ENCODE measurements at regions not wholly inside any gene's neighbourhood (a gene's known extent, or its start where the extent isn't known, plus 50 kb on each side); places are given as distances from the start of the nearest gene placed in this dataset.

DNA sequence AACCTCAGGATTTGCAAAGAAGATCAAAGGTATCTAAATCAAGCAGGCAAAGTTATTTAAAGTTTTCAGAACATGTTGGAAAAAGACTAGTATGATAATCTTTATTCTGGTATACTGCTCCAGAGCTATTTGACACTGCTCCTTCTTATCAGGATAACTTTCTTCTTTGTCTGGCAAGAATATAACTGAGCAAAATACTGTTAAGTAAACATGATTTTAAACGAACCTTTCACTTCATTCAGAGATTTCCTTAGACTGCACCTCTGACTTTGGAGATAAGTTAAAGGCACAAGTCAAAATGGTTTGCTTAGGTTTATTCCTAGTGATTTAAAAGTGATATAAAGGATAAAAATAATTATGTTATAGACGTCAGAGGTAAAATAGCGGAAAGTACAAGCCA is 103.9 kb upstream of the CCDC190 start:
- no peak for DNase-seq

DNA sequence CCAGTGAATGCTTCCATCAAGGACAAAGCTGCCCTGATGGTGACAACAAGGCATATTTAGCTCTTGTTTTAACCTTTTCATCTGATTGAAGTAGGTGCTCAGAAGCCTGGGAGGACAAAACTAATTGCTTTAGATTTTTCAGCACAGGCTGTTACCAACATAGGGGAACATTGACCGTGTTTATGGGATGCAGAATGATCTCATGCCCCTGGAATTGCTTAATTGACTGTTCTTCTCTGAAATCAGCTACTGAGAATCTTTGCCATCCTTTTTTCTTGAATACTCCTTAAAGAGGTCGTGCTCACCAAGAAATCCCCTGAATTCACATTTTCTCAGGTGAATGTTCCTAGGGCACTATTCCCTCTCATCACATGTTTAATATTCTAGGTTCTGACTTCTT is 95.9 kb upstream of the CCDC190 start:
- DNase-seq = no peak

DNA sequence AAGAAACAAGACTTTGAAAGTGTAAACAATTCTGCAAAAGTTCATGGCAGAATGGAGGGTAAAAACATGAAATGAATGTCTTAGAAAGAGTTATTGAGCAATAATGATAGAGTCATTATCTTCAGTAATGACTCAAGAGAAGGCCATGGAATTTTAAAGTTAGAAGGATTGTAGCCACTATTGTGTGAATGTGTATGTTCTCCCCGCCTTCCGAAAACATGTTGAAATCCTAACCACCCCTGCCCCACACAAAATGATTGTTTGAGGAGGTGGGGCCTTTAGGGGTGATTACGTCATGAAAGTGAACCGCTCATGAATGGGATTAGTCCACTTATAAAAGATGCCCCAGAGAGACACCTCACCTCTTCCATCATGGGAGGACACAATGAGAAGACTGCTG is 93.8 kb upstream of the CCDC190 start:
- no peak for DNase-seq

DNA sequence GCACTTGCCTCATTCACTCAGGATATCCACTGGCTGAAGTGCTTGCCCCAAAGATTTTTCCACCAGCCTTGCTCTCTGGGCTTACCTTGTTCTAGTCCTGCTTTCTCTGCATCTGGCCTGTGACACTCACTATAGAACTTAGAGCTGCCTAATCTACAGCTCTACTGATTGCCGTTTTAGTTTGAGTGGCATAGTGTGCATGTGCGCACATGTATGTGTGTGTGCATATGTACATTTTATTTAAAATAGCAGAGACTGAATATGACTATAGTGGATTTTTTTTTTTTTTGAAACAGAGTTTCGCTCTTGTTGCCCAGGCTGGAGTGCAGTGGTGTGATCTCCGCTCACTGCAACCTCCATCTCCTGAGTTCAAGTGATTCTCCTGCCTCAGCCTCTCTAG is 92.0 kb upstream of the CCDC190 start:
- DNase-seq = no peak

DNA sequence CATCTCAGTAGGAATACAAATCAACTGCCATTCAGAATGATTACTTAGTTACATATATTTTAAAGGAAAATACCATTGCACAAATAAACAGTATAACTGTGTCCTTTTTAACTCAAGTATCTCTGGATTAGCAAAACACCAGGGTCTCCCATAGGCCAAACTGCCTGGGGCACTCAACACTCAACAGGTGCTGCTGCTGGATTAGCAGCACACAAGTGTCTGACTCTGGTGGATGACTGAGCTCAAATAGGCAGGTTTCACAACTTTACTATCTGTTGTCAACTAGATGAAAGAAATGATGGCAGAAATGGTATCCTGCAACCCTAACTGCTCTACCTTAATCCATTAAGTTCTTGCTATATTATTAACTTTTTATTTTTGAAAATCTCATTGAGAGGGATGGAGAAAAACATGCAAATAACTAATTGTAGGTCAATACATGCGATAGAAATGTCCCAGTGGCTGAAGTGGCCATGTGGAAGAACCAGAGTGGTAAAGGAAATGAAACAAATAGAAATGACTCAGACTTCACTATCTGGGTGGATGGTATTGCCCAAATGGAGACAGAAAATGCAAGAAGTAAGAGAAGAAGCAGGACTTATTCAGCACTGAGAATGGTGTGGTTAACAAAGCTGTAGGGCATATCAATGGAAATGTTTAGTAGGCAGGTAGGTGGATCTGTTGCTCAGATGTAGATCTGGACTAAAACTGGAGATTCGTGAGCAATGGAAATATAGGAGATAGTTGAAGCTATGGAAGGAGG is 90.8 kb upstream of the CCDC190 start:
- no peak for DNase-seq

DNA sequence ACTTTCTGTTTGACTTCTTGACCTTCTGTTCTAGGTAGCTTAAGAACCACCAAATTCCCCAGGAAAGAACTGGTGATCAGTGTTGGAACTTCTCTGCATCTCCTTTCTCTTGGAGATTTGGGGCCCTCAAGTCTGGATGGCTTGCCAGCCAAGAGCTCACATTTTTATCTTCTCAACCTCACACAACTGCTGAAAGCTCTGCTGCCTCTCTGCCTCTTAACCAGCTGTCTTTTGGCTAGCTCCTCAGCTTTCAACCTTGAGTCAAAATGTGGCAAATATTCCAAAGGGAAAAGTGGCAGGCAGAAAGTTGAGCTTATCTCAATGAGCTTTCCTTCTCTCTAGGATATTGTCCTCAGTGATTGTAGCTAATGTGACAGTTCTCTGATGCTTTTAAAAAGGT is 89.2 kb upstream of the CCDC190 start:
- DNase-seq = no peak

DNA sequence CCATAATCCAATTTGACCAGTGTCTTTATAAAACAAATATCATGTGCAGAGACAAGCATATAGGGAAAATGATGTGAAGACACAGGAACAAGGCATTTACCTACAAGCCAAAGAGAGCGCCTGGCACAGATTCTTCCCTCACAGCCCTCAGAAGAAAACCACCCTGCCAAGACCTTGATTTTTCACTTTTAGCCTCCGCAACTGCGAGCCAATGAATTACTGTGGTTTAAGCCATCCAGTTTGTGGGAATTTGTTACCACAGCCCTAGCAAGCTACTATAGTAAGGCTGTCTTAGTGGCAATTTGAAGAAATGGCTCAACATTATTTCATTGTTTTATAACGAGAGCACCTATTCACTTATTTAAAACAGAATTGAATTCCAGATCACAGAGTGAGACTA is 85.7 kb upstream of the CCDC190 start:
- no peak for DNase-seq

DNA sequence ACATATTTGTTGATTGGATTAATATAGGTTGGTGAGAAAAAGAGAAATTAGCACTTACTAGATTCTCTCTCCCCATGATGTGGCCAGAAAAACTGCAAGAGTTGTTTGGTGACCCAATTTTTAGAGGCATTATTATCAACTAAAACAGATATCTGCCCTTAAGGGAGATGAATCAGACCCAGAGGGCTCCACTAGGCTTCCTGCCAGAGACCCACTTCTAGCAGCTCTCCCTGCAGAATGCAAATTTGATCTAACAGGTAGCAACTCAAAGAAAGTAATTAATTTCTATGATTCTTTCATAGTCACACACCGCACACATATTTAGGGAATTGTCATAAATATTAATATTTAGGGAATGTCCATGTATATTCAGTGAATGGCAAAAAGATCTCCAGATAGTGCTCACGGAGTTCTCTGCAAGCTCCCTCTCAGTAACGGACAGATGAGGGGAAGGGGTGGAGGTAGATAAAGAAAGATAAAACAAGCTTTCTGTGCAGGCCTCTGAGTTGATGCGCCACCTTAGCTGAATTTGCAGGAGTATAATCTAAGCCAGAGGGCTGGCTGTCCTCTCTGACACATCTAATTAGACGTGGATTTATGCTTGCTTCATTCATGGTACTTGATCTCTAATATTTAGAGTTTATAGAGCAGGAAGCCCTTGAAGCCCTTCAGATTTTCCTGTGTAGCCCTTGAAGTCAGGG is 84.1 kb upstream of the CCDC190 start:
- no peak for DNase-seq

DNA sequence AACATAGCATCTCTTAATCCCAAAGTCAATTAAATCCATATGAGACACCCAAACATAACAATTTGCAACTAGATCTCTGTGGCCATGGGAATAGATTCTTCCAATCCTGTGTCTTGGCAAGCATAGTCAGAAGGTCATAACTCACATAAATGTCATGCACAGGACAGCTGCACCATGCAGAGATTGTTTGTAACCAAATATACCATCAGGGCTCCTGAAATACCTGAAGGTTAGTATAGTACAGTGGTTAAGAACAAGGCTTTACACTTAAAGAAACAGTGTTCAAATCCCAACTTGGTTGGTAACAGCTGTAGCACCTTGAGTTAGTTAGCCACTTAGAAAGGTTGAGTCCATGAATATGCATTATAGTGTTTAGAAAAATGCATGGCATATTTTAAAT is 82.6 kb upstream of the CCDC190 start:
- no peak for DNase-seq

DNA sequence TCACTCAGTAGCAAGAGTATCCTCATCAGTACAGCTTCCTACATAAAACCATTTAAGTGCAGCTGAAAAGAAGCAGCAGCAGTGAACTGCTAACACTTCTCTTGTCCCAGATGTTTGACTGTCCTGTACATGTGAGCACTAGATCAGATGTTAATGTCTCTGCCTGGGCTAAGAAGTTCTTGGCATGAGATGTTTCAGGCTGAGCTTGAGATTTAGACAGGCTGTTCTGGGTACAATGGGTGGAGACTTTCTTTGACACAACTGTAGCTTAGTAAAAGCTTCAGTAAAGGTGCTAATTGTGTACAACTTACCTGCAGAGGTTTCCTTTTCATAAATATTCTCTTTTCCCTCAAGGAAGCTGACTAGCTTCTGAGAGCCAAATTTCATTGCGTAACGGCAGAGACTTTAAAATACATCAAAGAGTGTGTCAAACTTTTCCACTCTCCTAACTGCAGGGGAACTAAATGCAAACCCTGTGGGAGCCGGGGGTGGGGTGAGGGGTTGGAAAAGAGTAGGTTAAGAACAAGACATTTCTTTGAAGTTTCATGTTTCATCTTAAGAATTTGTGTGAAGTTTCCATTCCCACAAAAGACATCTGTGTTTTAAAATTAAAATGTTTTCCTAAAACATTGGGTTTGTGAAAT is 82.1 kb upstream of the CCDC190 start:
- no peak for DNase-seq

DNA sequence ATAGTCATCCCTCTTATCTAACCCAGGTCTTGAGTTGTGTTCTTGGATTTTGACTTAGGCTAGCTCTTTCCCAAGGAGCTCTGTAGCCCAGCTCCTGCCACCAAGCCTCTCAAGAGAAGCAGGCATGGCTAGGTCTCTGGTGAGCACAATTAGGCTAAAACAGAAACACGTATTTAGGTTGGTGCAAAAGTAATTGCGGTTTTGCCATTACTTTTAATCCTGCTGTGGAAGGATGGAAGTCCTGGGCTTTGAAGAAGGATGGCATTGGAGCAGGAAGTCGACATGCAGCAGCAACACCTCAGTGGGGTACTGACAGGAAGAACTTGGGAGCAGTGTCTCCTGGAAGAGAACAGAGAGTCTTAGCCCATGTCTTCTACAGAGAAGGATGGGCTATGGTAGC is 80.0 kb upstream of the CCDC190 start:
- DNase-seq = no peak

DNA sequence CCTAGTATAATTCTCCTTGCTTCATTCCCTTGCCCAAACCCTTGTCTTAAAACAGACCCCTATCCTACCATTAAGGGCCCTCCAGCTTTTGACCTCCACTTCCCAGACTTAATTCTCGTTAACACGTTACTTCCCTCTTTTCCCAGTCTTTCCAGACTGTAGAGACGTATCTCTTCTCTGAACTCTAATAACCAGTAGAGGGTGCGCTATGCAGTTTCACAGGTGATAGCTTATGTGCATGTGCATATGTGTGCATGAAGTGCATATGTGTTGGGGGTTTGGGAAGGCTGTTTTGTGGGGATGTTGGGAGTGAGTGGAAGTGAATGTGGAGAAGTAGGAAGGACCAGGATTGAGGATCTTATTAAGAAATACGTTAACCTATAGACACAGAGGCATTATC is 78.1 kb upstream of the CCDC190 start:
- no peak for DNase-seq

DNA sequence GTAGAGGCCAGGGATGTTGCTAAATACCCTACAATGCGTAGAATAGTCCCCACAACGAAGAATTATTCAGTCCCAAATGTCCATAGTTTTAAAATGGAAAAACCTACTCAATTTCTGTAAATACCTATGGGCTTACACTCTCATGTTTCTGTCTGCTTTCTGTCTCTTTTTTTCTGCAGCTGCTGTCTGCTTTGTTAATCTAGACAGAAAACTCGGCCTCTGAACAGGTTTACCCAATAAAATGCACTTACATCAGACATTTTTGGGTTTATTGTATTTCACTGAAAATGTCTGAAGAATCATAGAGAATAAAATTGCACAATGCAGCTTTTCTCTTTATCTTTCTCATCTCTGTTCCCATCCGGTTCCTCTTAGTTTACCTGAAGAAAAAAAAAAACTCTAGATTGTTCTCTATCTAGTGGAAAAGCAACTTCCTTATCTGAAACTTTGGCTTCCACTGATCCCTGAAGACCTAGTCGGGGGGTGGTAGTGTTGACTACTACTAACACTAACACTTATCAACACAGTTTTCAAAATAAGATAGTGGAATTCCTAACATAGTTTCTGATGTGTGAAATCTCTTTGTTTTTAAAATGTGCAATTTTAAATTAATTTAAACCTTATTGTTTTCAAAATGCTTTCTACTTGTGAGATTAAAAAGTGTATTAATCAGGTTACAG is 76.9 kb upstream of the CCDC190 start:
- no peak for DNase-seq

DNA sequence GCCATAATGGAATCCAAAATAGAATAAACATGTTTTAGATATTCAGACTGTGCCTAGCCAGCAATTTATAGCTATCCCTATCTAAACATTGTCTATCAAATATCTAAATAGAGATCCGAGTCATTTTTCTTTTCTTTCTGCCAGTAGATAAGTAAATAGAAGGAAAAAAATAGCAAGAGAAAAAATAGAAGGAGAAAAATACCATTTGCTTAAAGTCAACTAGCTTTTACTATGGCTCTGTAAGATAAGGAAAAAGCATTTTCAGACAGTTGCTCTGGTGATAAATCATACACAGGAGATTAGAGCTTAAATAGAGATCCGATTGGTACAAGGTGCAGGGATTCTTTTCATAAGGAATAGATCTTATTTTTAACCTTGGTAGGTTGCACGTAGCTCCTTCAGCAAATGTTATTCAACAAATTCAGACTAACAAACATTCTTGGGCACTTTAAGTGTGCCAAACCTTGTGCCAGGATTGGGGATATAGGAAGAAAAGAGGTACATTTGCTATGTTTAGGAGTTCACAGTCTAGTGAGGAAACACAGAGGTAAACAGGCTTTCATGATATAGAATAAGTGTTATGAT is 70.1 kb upstream of the CCDC190 start:
- no peak for DNase-seq

DNA sequence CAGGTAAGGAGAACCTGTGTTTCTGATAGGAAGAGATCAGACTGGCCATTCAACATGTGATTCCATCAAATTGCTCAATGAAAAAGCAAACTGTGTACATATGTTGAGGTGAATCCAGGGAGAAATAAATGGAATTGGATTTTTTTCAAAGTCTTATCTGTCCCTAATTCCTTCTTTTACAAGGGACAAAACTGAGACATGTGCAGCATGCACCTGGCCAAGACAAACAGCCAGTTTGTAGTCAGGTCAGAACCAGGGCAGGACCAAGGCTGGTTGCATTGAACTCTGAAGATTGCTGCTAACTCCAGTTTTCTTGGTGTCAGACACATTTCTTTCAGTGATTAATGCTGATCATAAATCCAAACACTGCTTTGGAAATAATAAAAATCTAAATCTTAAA is 69.6 kb upstream of the CCDC190 start:
- no peak for DNase-seq

DNA sequence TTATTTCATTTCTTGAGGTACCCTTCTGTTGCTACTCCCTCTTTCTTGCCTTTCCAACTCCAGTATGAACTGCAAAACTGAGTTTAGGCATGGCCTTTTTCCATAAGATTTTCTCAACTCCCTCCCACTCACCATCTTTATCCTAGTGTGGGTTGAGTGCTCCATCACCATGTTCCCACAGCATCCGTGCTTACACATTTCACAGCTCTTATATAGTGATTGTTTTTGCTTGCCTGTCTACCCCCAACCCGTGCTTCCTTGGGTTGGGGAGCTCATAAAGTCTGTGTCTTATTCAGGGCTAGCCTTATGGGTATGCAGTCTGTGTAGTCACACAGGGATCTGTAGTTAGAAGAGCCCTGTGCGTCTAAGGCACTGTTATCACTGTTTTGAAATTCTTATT is 68.2 kb upstream of the CCDC190 start:
- DNase-seq = no peak

DNA sequence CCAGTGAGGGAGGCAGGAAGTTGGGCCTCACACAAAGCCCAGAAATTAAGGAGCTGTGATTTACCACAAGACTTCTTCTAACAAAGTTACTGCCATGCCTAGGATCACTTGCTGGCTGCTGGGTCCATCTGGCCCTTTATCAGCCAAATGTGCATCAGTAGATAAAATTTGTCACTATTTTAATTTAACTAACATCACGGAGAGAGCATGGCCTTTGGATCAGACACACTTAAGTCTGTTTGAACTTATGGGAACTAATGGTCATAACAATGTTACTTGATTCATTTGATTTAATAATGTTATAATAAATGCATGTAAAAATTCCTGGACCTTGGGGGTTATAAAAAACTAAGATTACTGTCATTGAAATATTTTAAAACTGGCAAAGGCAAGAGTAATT is 67.2 kb upstream of the CCDC190 start:
- no peak for DNase-seq

DNA sequence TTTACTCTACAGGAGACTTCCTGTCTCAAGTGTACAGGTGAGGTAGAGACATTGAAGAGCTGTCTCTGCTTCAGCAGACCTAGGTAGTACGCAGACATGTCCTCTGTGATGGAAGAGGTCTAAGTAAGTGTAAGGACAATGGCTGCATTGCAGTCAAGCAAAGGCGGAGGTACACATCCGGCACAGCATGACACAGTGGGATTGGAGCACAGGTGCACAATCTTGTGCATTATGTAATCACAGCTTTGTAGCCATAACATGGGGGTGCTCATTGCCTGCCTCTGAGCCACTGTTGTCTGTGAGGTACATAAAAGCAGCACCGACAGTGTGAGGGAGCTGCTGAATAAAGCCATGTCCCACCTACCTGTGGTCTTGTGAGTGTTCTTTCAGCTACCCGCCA is 66.4 kb upstream of the CCDC190 start:
- DNase-seq = no peak

DNA sequence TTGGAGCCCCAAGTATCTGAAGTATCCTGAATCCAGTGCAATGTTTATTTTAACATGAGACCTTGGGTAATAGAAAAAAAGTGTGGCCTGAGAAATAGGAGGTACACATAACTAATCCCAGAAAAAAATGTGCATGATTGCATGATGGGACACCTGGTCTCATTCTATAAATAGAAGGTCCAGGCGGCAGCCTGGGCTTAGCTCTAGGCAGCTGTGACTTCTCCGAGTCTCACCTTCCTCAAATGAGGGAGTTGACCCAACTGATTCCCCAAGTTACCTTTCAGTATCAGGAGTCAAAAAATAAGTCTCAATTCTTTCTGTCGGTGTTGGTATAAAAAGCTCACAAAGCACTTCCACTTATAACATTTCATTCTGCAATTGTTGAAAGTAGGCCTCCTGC is 65.9 kb upstream of the CCDC190 start:
- DNase-seq = no peak

DNA sequence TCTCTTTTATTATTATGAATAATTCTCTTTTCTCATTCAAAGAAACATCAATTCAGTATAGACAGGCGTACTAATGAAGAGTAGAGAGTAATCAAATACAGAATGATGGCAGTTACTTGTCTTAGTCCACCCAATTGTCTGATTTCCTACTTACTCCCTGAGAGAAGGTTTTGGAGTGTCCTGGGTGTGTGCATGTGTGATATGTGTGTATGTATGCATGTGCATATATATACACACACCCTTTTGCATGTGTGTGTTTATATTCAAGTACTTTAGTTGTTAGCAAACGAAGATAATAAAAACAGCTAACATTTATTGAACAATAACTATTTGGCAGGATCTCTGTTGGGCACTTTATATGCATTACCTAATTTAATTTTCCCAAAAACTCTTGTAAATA is 63.2 kb upstream of the CCDC190 start:
- no peak for DNase-seq

DNA sequence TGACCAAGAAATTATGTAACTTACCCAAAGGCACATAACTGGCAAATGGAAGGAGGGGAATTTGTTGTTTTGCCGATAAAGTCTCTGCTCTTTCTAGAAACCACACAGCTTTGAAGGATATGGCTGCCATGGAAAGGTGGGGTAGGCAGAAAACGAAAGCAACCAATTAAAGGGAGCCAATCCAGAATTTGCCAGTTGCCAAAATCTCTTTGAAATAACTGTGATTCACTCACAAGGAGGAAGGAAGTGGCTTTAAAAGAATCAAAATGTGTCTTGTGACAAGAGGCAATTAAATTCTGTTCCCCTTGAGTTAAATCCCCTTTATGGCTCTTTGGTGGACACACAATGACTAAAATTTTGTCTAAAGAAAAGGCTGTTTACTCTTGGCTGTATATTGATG is 61.2 kb upstream of the CCDC190 start:
- DNase-seq = no peak

DNA sequence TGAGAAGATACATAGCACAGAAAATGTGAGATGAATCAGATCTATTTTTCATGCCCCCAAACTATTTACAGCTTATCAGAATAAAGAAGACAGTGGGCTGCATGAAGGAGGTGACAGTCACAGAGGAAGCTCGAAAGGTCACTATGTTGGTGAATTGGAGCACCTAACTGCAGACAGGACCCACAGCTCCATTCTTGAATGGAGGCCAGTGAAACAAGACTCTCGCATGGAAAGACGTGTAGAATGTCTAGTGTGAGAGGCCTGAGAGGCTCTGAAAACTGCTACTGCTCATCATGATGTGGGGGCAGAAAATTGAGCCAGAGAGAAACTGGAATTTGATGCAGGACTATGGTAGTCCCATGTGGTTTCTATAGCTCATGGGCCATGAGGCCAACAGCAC is 60.3 kb upstream of the CCDC190 start:
- DNase-seq = no peak

DNA sequence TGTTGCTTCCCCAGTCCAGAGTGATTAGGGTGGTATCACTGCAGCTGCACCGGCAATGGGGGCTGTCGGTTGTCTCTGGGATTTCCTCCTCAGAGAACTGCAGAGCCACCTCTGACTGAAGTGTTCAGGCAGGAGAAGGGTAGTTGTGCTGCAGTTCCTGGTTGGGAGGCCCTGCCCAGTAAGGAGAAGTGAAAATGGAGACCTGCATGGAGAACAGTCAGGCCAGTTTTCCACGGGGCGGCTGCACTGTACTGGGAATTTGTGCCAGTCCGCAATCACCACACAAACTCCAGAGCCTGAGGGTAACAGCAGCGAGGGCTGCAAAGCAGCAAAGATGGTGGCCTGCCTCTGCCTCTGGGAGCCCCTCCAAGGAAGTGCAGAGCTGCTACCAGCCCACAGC is 58.1 kb upstream of the CCDC190 start:
- no peak for DNase-seq

All from SW 1271 (cell line).